DOHH2 (cell line): ENCODE measurements at regions not wholly inside any gene's neighbourhood (a gene's known extent, or its start where the extent isn't known, plus 50 kb on each side); places are given as distances from the start of the nearest gene placed in this dataset.

Source experiments
- EZH2phosphoT487 ChIP-seq: fragments of 200-600 bp; sonication (generic); IDR thresholded peaks from 2 replicates; pipeline ENCODE4 v1.6.1; 2017; ENCODE audit warnings: borderline replicate concordance, mild to moderate bottlenecking, antibody characterized with exemption, low read length, moderate library complexity, mixed read lengths
- TF ChIP-seq, protein P1 (sequence below): fragments of 200-600 bp; sonication (generic); IDR thresholded peaks from one replicate; pipeline ENCODE4 v1.5.1; 2014; ENCODE audit warnings: antibody characterized with exemption, mild to moderate bottlenecking, low read depth, low read length; ENCODE audit not compliant: poor library complexity, severe bottlenecking

GRCh38 chr5:173457482-173457881 lies 129.3 kb upstream of the STC2 start:
- TF ChIP-seq, protein P1, sequence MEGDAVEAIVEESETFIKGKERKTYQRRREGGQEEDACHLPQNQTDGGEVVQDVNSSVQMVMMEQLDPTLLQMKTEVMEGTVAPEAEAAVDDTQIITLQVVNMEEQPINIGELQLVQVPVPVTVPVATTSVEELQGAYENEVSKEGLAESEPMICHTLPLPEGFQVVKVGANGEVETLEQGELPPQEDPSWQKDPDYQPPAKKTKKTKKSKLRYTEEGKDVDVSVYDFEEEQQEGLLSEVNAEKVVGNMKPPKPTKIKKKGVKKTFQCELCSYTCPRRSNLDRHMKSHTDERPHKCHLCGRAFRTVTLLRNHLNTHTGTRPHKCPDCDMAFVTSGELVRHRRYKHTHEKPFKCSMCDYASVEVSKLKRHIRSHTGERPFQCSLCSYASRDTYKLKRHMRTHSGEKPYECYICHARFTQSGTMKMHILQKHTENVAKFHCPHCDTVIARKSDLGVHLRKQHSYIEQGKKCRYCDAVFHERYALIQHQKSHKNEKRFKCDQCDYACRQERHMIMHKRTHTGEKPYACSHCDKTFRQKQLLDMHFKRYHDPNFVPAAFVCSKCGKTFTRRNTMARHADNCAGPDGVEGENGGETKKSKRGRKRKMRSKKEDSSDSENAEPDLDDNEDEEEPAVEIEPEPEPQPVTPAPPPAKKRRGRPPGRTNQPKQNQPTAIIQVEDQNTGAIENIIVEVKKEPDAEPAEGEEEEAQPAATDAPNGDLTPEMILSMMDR, result no peak
- no peak for TF ChIP-seq EZH2phosphoT487
